Central memory CD8-positive, alpha-beta T cell (primary cell): ENCODE measurements at regions not wholly inside any gene's neighbourhood (a gene's known extent, or its start where the extent isn't known, plus 50 kb on each side); places are given as distances from the start of the nearest gene placed in this dataset.
"Not testable (repeated sequence)": the region's sequence is repeated elsewhere in the genome, so short reads cannot be mapped to it uniquely, and the experiment has no call there.

Experiments
- ATAC-seq: fragments of 150-1000 bp; cut with Tn5 transposase; replicated peaks from 2 replicates; pipeline ENCODE4 v1.10.0; 2022; ENCODE audit warnings: mild to moderate bottlenecking, moderate FRiP score, moderate number of reproducible peaks; ENCODE audit not compliant: poor library complexity, severe bottlenecking; ENCODE audit errors: extremely low read depth
- DNase-seq, 2 donors: peaks; one replicate each; pipeline ENCODE4 v3.0.0; 2021; ENCODE audit warnings: low spot score in 2 of 2
- H3K27ac Mint-ChIP-seq: one replicate; pipeline ENCODE4 v1.8.0; 2022; ENCODE audit warnings: low read depth, mild to moderate bottlenecking, moderate library complexity, mixed read lengths
- H3K27me3 Mint-ChIP-seq: one replicate; pipeline ENCODE4 v1.8.0; 2022; ENCODE audit warnings: mixed read lengths
- H3K36me3 Mint-ChIP-seq: one replicate; pipeline ENCODE4 v1.8.0; 2022; ENCODE audit warnings: mild to moderate bottlenecking, moderate library complexity, mixed read lengths; ENCODE audit not compliant: insufficient read depth
- H3K4me1 Mint-ChIP-seq: one replicate; pipeline ENCODE4 v1.8.0; 2022; ENCODE audit warnings: mixed read lengths
- H3K4me3 Mint-ChIP-seq: one replicate; pipeline ENCODE4 v1.8.0; 2022; ENCODE audit warnings: mild to moderate bottlenecking, moderate library complexity, mixed read lengths
- H3K9me3 Mint-ChIP-seq: one replicate; pipeline ENCODE4 v1.8.0; 2022; ENCODE audit warnings: mixed read lengths

- no peak for DNase-seq
- H3K9me3 Mint-ChIP-seq: peaks cover 27% of the 10 kb centered on the region
- H3K27me3 Mint-ChIP-seq: no peaks in the 10 kb centered on the region
- H3K4me3 Mint-ChIP-seq: no peak overlapping the region
- no peak overlapping the region for H3K27ac Mint-ChIP-seq
- no peaks in the 10 kb centered on the region for H3K36me3 Mint-ChIP-seq
- H3K4me1 Mint-ChIP-seq: no peaks in the 10 kb centered on the region
- no peak for ATAC-seq
Observed at GRCh38 chr2:17194083-17194482, 324.2 kb downstream of the RAD51AP2 start.

- not testable (repeated sequence) for H3K4me3 Mint-ChIP-seq, H3K27ac Mint-ChIP-seq, H3K27me3 Mint-ChIP-seq, H3K36me3 Mint-ChIP-seq, ATAC-seq, DNase-seq, H3K4me1 Mint-ChIP-seq
- H3K9me3 Mint-ChIP-seq: peaks cover 21% of the 10 kb centered on the region
Observed at GRCh38 chr2:17193433-17193890, 324.8 kb downstream of the RAD51AP2 start.

- no peak for ATAC-seq
- Mint-ChIP-seq H3K36me3 (no peaks in the 10 kb centered on the region), H3K27ac (no peak overlapping the region), H3K4me3 (no peak overlapping the region), H3K27me3 (no peaks in the 10 kb centered on the region), H3K4me1 (no peaks in the 10 kb centered on the region), H3K9me3 (peaks cover 24% of the 10 kb centered on the region)
- DNase-seq: no peak
Observed at GRCh38 chr2:17191223-17191622, 327.0 kb downstream of the RAD51AP2 start.

GRCh38 chr2:17190527-17190926 lies 327.7 kb downstream of the RAD51AP2 start:
- DNase-seq: no peak
- H3K27ac Mint-ChIP-seq: no peak overlapping the region
- H3K27me3 Mint-ChIP-seq: no peaks in the 10 kb centered on the region
- peaks cover 24% of the 10 kb centered on the region for H3K9me3 Mint-ChIP-seq
- no peak overlapping the region for H3K4me3 Mint-ChIP-seq
- H3K36me3 Mint-ChIP-seq: no peaks in the 10 kb centered on the region
- ATAC-seq: no peak
- no peaks in the 10 kb centered on the region for H3K4me1 Mint-ChIP-seq

GRCh38 chr2:17188721-17189120 lies 329.5 kb downstream of the RAD51AP2 start:
- ATAC-seq (no peak), DNase-seq (no peak)
- H3K27me3 Mint-ChIP-seq: no peaks in the 10 kb centered on the region
- no peak overlapping the region for H3K27ac Mint-ChIP-seq
- peaks cover 18% of the 10 kb centered on the region for H3K9me3 Mint-ChIP-seq
- no peaks in the 10 kb centered on the region for H3K36me3 Mint-ChIP-seq
- H3K4me1 Mint-ChIP-seq: no peaks in the 10 kb centered on the region
- H3K4me3 Mint-ChIP-seq: no peak overlapping the region

- DNase-seq: no peak
- Mint-ChIP-seq H3K36me3 (no peaks in the 10 kb centered on the region), H3K27me3 (no peaks in the 10 kb centered on the region), H3K9me3 (peaks cover 11% of the 10 kb centered on the region), H3K27ac (no peak overlapping the region), H3K4me3 (no peak overlapping the region), H3K4me1 (no peaks in the 10 kb centered on the region)
- no peak for ATAC-seq
Observed at GRCh38 chr2:17184512-17184911, 333.7 kb downstream of the RAD51AP2 start.

GRCh38 chr2:17182399-17182798 lies 335.8 kb downstream of the RAD51AP2 start:
- no peaks in the 10 kb centered on the region for H3K36me3 Mint-ChIP-seq
- DNase-seq: no peak
- no peaks in the 10 kb centered on the region for H3K4me1 Mint-ChIP-seq
- no peak overlapping the region for H3K27ac Mint-ChIP-seq
- ATAC-seq: no peak
- H3K9me3 Mint-ChIP-seq: peaks cover 14% of the 10 kb centered on the region
- no peak overlapping the region for H3K4me3 Mint-ChIP-seq
- no peaks in the 10 kb centered on the region for H3K27me3 Mint-ChIP-seq

GRCh38 chr2:17181051-17181752 lies 337.0 kb downstream of the RAD51AP2 start:
- H3K4me1 Mint-ChIP-seq: no peaks in the 10 kb centered on the region
- peaks cover 15% of the 10 kb centered on the region for H3K9me3 Mint-ChIP-seq
- H3K27me3 Mint-ChIP-seq: no peaks in the 10 kb centered on the region
- no peak overlapping the region for H3K27ac Mint-ChIP-seq
- H3K4me3 Mint-ChIP-seq: no peak overlapping the region
- ATAC-seq: no peak
- DNase-seq: no peak
- H3K36me3 Mint-ChIP-seq: no peaks in the 10 kb centered on the region

GRCh38 chr2:17179145-17179808 lies 339.0 kb downstream of the RAD51AP2 start:
- peaks cover 26% of the 10 kb centered on the region for H3K9me3 Mint-ChIP-seq
- ATAC-seq (no peak), DNase-seq (no peak)
- H3K4me1 Mint-ChIP-seq: no peaks in the 10 kb centered on the region
- H3K27ac Mint-ChIP-seq: no peak overlapping the region
- no peaks in the 10 kb centered on the region for H3K27me3 Mint-ChIP-seq
- no peak overlapping the region for H3K4me3 Mint-ChIP-seq
- no peaks in the 10 kb centered on the region for H3K36me3 Mint-ChIP-seq

GRCh38 chr2:17177088-17177487 lies 341.2 kb downstream of the RAD51AP2 start:
- no peak overlapping the region for H3K4me3 Mint-ChIP-seq
- ATAC-seq (no peak), DNase-seq (no peak)
- H3K27ac Mint-ChIP-seq: no peak overlapping the region
- no peaks in the 10 kb centered on the region for H3K4me1 Mint-ChIP-seq
- H3K9me3 Mint-ChIP-seq: peaks cover 31% of the 10 kb centered on the region
- H3K36me3 Mint-ChIP-seq: no peaks in the 10 kb centered on the region
- no peaks in the 10 kb centered on the region for H3K27me3 Mint-ChIP-seq

- Mint-ChIP-seq H3K36me3 (no peaks in the 10 kb centered on the region), H3K4me1 (no peaks in the 10 kb centered on the region), H3K9me3 (peaks cover 26% of the 10 kb centered on the region), H3K4me3 (no peak overlapping the region), H3K27me3 (no peaks in the 10 kb centered on the region), H3K27ac (no peak overlapping the region)
- no peak for ATAC-seq
- DNase-seq: no peak
Observed at GRCh38 chr2:17171446-17172049, 346.7 kb downstream of the RAD51AP2 start.

- no peak for DNase-seq
- ATAC-seq: no peak
- Mint-ChIP-seq H3K9me3 (peaks cover 10% of the 10 kb centered on the region), H3K36me3 (no peaks in the 10 kb centered on the region), H3K27ac (no peak overlapping the region), H3K4me3 (no peak overlapping the region), H3K27me3 (no peaks in the 10 kb centered on the region), H3K4me1 (no peaks in the 10 kb centered on the region)
Observed at GRCh38 chr2:17166506-17166905, 351.7 kb downstream of the RAD51AP2 start.

- Mint-ChIP-seq H3K4me1 (no peaks in the 10 kb centered on the region), H3K4me3 (no peak overlapping the region), H3K36me3 (no peaks in the 10 kb centered on the region), H3K27me3 (no peaks in the 10 kb centered on the region), H3K27ac (no peak overlapping the region), H3K9me3 (peaks cover 5% of the 10 kb centered on the region)
- ATAC-seq: no peak
- no peak for DNase-seq
Observed at GRCh38 chr2:17164550-17164949, 353.7 kb downstream of the RAD51AP2 start.
